AG20443 (cell line): ENCODE measurements at regions not wholly inside any gene's neighbourhood (a gene's known extent, or its start where the extent isn't known, plus 50 kb on each side); places are given as distances from the start of the nearest gene placed in this dataset.

Experiments used
- DNase-seq: peaks from one replicate; pipeline ENCODE4 v3.0.0; 2012; ENCODE audit warnings: low spot score, mixed read lengths

GRCh38 chr9:80380301-80380700, 808.5 kb downstream of the TLE4 start:
- DNase-seq = no peak

- no peak for DNase-seq
Observed at GRCh38 chr9:80378669-80379293, 807.0 kb downstream of the TLE4 start.

- no peak for DNase-seq
Observed at GRCh38 chr9:80376180-80376579, 804.4 kb downstream of the TLE4 start.

GRCh38 chr9:80375477-80375876, 803.7 kb downstream of the TLE4 start:
- DNase-seq = no peak

GRCh38 chr9:80369641-80370040, 797.9 kb downstream of the TLE4 start:
- no peak for DNase-seq

- DNase-seq = no peak
Observed at GRCh38 chr9:80366626-80367025, 794.9 kb downstream of the TLE4 start.

GRCh38 chr9:80359941-80360881, 788.4 kb downstream of the TLE4 start:
- DNase-seq = no peak

- DNase-seq = no peak
Observed at GRCh38 chr9:80359291-80359690, 787.5 kb downstream of the TLE4 start.

- no peak for DNase-seq
Observed at GRCh38 chr9:80352967-80353366, 781.2 kb downstream of the TLE4 start.

- DNase-seq = no peak
Observed at GRCh38 chr9:80351612-80352011, 779.8 kb downstream of the TLE4 start.

GRCh38 chr9:80326105-80326504, 754.3 kb downstream of the TLE4 start:
- DNase-seq = no peak

- DNase-seq = no peak
Observed at GRCh38 chr9:80320916-80321315, 749.2 kb downstream of the TLE4 start.

GRCh38 chr9:80320480-80320879, 748.7 kb downstream of the TLE4 start:
- DNase-seq = no peak

GRCh38 chr9:80305136-80305535, 733.4 kb downstream of the TLE4 start:
- no peak for DNase-seq

- DNase-seq = no peak
Observed at GRCh38 chr9:80294955-80295354, 723.2 kb downstream of the TLE4 start.

GRCh38 chr9:80294318-80294717, 722.6 kb downstream of the TLE4 start:
- DNase-seq = no peak

- no peak for DNase-seq
Observed at GRCh38 chr9:80292231-80292630, 720.5 kb downstream of the TLE4 start.

- DNase-seq = no peak
Observed at GRCh38 chr9:80285326-80285725, 713.6 kb downstream of the TLE4 start.

- no peak for DNase-seq
Observed at GRCh38 chr9:80282766-80283165, 711.0 kb downstream of the TLE4 start.

- no peak for DNase-seq
Observed at GRCh38 chr9:80259079-80259478, 687.3 kb downstream of the TLE4 start.

GRCh38 chr9:80251778-80252177, 680.0 kb downstream of the TLE4 start:
- no peak for DNase-seq

- no peak for DNase-seq
Observed at GRCh38 chr9:80242022-80242421, 670.3 kb downstream of the TLE4 start.

GRCh38 chr9:80235752-80236151, 664.0 kb downstream of the TLE4 start:
- DNase-seq = no peak

- DNase-seq = no peak
Observed at GRCh38 chr9:80233906-80234305, 662.1 kb downstream of the TLE4 start.
